ENCODE measurements at regions not wholly inside any gene's neighbourhood (a gene's known extent, or its start where the extent isn't known, plus 50 kb on each side); places are given as distances from the start of the nearest gene placed in this dataset.

GRCh38 chr14:94713115-94713514 lies 56.8 kb downstream of the GSC start:
- TF ChIP-seq, protein P1, sequence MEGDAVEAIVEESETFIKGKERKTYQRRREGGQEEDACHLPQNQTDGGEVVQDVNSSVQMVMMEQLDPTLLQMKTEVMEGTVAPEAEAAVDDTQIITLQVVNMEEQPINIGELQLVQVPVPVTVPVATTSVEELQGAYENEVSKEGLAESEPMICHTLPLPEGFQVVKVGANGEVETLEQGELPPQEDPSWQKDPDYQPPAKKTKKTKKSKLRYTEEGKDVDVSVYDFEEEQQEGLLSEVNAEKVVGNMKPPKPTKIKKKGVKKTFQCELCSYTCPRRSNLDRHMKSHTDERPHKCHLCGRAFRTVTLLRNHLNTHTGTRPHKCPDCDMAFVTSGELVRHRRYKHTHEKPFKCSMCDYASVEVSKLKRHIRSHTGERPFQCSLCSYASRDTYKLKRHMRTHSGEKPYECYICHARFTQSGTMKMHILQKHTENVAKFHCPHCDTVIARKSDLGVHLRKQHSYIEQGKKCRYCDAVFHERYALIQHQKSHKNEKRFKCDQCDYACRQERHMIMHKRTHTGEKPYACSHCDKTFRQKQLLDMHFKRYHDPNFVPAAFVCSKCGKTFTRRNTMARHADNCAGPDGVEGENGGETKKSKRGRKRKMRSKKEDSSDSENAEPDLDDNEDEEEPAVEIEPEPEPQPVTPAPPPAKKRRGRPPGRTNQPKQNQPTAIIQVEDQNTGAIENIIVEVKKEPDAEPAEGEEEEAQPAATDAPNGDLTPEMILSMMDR (IDR thresholded peaks at IDR 0.05), result no peak
- no peak for TF ChIP-seq EZH2 (IDR thresholded peaks at IDR 0.05)

All from neural progenitor cell (in vitro differentiated cells).